Frontal cortex (tissue), 3 donors: ENCODE measurements at regions not wholly inside any gene's neighbourhood (a gene's known extent, or its start where the extent isn't known, plus 50 kb on each side); places are given as distances from the start of the nearest gene placed in this dataset.
A peak's percentile ranks its signal among the peaks of the same experiment; 100 is the strongest.

Source experiments
- DNase-seq, 2 donors: peaks; one replicate each; pipeline ENCODE4 v3.0.0; 2012; ENCODE audit warnings: low spot score in 2 of 2
- FAIRE-seq: peaks from 2 replicates; lab custom pipeline; 2012; peaks lifted over from hg19 to GRCh38; lab: Jason Lieb, UNC
- donor health status: control.
- donor health status: control.
- donor health status: control.

- FAIRE-seq = no peak
- DNase-seq = no peak
Measured at GRCh38 chr2:209316141-209316540, 107.7 kb upstream of the MAP2 start.

GRCh38 chr2:209321076-209321475 is 102.8 kb upstream of the MAP2 start:
- no peak for DNase-seq
- FAIRE-seq = no peak

GRCh38 chr2:209321581-209321980 is 102.3 kb upstream of the MAP2 start:
- DNase-seq = no peak
- FAIRE-seq = no peak

- DNase-seq (no peak), FAIRE-seq (no peak)
Measured at GRCh38 chr2:209322041-209322440, 101.8 kb upstream of the MAP2 start.

GRCh38 chr2:209322905-209323512 is 100.8 kb upstream of the MAP2 start:
- DNase-seq = no peak
- FAIRE-seq = no peak

- FAIRE-seq (no peak), DNase-seq (no peak)
Measured at GRCh38 chr2:209323738-209324137, 100.1 kb upstream of the MAP2 start.

GRCh38 chr2:209324281-209324680 is 99.6 kb upstream of the MAP2 start:
- FAIRE-seq = no peak

GRCh38 chr2:209331291-209331844 is 92.5 kb upstream of the MAP2 start:
- DNase-seq (peak in 1 of 2 donors; percentile 7), FAIRE-seq (no peak)

More at GRCh38 chr2:209324281-209324680, 99.6 kb upstream of the MAP2 start:
- DNase-seq = no peak

- DNase-seq (peak; percentile 10 to 28), FAIRE-seq (no peak)
Measured at GRCh38 chr2:209334188-209335017, 89.4 kb upstream of the MAP2 start.

- DNase-seq (no peak), FAIRE-seq (no peak)
Measured at GRCh38 chr2:209340522-209340921, 83.3 kb upstream of the MAP2 start.

GRCh38 chr2:209344349-209344748 is 79.5 kb upstream of the MAP2 start:
- no peak for DNase-seq
- FAIRE-seq = no peak

GRCh38 chr2:209348433-209348832 is 75.4 kb upstream of the MAP2 start:
- no peak for FAIRE-seq

GRCh38 chr2:209351636-209352035 is 72.2 kb upstream of the MAP2 start:
- no peak for FAIRE-seq

More at GRCh38 chr2:209348433-209348832, 75.4 kb upstream of the MAP2 start:
- no peak for DNase-seq

GRCh38 chr2:209358992-209359391 is 64.9 kb upstream of the MAP2 start:
- no peak for DNase-seq
- no peak for FAIRE-seq

More at GRCh38 chr2:209351636-209352035, 72.2 kb upstream of the MAP2 start:
- DNase-seq = no peak

GRCh38 chr2:209367075-209367747 is 56.6 kb upstream of the MAP2 start:
- DNase-seq = no peak
- no peak for FAIRE-seq

GRCh38 chr2:209368406-209368805 is 55.4 kb upstream of the MAP2 start:
- DNase-seq (no peak), FAIRE-seq (no peak)

GRCh38 chr2:209368914-209369313 is 54.9 kb upstream of the MAP2 start:
- FAIRE-seq = no peak
- DNase-seq = no peak

- DNase-seq (no peak), FAIRE-seq (no peak)
Measured at GRCh38 chr2:209369656-209370055, 54.2 kb upstream of the MAP2 start.

GRCh38 chr2:209371407-209371806 is 52.4 kb upstream of the MAP2 start:
- DNase-seq (no peak), FAIRE-seq (no peak)
